NOMO-1 treated with DMSO at 0.1 percent for 48 hours (cell line): ENCODE measurements at regions not wholly inside any gene's neighbourhood (a gene's known extent, or its start where the extent isn't known, plus 50 kb on each side); places are given as distances from the start of the nearest gene placed in this dataset.

Experiments
- DNase-seq: peaks from one replicate; lab custom pipeline; 2025; ENCODE audit not compliant: unreplicated experiment; lab: John Stamatoyannopoulos, UW

DNA sequence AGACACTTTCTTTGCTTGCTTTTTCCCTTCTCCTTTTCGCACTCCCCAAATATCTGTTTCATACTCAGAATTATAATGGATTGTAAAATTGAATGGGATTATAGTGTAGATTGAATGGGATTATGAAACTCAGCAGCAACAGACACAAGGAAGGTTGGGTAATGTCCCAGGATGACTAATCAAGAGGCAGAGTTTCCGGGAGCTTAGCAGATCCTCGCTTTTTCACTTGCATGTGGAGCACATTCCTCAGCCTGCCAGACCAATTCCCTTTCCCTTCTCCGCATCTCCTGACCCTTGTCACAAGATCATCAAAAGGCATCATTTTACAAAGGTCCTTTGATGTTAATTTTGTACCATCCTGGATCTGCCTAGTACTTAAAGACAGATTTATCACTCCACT lies 55.1 kb upstream of the SLC1A1 start:
- no peak for DNase-seq

DNA sequence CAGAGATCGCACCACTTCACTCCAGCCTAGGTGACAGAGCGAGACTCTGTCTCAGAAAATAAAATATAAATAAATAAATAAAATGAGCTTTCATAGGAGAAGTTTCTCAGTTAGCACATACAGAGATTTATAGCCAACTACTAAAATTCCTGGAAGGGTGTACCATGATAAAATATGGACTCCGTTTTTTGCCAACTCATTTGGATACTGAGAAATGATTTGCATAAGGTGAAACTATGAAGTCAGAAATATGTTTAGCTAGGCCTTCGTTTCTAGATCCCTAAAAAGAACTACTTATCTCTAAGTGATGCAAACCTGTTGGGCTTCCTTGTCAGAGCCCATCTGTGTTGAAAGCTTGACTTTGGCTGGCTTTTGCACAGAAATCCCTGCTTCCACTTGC lies 56.9 kb upstream of the SLC1A1 start:
- DNase-seq: no peak

DNA sequence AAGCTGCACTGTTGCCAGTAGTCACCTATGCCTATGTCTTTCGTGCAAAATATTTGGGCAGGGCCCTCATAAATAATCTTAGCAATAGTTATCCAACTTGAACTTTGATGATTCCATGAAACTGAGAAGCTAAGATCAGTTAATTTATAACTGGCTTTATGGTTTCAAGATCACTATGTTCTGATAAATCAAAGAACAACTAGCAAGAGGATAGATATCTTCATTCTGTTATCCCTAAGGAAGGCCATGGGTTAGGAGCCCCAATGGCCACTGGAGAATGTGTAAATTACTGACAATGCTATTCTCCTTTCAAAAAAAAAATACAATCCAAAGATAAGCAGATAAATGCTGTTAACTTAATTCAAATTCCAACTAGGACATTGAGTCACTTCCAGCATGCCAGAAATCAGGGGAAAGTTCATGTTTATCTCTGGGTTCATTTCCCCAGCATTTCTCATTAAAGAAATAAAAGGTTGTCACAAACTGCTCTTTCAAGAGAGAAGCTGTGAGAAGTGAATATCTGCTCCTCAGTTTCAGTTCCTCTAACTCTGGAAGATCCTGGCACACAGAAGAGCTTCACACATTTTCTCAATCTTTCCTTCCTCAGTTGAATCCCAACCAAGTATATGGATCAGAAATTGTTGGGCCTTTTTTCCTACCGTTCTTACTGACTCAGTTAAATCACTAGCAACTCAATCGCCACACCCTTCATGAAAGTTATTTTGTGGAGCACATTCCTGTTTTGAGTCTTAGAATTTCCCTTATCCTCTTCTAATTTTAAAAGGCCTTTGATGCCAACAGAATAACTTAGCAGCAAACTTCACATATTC lies 59.6 kb upstream of the SLC1A1 start:
- peak; percentile 60 for DNase-seq

DNA sequence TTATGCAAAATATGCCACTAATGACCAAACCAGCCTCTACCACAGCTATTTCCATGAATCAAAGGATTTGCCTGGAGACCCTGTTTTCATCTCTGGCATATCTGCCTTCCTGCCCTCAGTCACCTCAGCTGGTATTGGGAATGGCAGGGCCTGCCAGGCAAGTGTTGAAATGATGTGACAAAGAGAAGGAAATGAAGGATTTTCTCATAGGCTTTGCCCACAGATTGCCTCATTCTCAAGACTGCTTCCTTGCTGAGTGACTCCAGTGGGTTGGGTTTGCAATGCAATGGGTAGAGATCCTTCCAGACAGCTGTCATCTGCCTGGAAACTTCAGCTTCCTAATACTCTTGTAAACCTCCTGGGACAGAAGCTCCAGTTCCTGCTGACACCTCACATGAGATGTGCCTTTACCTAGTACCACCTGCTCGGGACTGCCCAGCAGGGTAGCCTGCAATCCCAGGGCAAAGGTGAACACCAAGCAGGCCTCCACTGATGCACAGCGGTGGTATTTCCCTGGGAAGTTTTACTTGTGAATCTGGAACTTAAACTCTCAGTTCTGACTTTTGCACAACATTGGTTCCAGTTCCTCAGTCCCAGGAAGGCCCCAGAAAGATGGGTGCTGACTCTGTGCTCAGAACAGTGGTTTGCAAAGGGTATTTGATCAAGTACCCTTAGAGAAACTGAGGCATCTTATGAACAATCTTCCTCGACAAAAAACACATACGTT lies 64.8 kb upstream of the SLC1A1 start:
- no peak for DNase-seq

DNA sequence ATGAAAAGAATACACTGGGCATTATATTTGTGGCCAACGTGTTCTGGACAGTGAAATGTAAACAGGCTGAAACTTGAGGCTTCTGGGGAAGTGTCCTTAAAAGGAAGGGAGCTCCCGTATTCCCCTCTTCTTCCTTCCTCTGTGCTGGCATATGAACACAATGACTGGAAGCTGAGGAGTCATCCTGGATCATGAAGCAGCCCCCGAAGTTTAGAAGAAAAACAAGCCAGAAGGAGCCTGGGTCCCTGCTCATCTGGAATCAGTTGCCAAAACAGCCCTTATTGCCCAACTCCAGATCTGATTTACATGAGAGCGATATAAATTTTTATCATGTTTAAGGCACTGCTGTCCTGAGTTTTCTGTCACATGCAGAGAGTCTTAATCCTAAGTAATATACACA lies 65.4 kb upstream of the SLC1A1 start:
- no peak for DNase-seq

DNA sequence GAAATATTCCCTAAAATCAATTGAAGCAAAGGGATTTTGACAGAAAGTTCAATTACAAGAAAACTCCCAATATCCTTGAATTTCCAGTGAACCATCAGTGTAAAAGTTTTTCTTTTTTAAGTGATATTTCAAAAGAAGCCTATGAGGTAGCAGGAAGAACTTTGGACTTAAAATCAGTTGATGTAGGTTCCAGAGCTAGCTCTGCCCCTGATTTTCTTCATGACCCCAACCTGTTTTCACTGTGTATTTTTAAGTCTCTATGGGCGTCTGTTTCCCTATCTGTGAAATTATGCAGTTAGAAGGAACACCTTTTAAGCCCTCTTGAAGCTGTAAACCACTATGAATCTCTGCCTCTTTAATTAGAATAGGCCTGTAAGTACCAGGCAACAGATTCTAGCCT lies 66.2 kb upstream of the SLC1A1 start:
- DNase-seq: no peak

DNA sequence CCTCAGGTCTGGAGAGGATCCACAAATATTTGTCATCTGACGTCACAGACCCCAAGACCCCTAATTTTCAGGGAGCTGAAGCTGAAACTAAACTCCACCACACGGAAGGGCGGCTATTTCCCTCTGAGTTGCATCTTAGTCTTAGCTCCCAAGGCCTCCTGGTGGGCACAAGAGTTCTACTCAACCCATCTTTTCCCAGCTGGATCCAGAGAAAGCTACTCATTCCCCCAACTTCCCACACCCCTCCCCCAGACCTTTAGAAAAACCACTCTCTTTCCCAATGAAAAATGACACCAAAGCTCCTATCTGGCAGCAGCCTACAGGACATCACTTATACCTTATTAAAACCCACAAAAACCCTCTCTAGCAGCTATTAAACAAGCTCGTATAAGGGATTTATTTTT lies 67.1 kb upstream of the SLC1A1 start:
- DNase-seq: no peak

DNA sequence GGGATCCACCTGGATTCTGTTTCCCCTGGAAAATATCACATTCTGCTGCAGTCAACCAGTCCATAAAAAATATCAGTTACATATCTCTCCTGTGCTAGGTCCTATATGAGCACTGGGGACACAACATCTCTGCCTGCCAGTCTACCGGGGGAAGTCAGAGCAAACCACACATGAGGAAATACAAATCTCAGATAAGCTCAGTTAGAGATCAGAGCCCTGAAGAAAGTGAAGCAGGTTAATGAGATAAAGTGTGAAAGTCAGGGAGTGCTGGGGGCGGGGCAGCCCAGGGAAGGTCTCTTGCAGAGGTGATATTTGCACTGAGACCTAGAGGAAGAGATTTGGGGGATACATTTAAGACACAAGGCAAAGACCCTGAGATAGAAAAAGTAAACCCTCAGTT lies 67.8 kb upstream of the SLC1A1 start:
- DNase-seq: no peak

DNA sequence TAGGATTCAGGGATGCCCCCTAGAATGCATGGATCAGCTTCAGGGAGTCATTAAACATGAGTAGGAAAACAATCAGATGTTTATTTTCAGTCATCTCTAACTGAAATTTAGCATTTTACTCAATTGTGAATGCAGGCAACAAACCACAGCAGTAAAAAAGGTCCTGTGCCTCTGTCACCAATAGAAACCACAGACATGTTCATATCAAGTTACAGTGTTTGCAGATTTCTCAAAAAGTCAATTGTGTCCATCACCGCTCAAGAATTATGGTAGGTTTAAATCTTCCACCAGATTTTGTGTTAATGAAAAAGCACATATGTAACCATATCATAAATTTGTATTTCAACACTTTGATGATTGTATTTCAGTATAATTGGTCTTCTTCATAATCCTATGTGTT lies 68.4 kb upstream of the SLC1A1 start:
- no peak for DNase-seq

DNA sequence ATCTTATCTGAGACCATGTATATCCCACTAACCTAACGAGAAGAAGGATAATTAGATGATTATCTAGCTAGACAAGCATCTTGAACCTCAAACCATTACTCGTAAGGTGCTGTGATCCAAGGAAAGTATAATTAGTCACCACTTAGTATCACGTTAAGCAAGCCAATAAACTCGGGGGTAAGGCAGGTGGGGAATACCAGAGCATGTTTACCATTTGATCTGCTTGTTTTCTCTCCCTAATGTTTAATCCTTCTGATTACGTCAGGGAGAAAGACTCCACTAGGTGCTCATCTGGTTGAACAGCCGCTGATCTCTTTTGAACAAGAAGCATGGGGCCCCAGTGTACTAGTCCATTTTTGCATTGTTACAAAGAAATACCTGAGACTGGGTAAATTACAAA lies 69.9 kb upstream of the SLC1A1 start:
- no peak for DNase-seq

DNA sequence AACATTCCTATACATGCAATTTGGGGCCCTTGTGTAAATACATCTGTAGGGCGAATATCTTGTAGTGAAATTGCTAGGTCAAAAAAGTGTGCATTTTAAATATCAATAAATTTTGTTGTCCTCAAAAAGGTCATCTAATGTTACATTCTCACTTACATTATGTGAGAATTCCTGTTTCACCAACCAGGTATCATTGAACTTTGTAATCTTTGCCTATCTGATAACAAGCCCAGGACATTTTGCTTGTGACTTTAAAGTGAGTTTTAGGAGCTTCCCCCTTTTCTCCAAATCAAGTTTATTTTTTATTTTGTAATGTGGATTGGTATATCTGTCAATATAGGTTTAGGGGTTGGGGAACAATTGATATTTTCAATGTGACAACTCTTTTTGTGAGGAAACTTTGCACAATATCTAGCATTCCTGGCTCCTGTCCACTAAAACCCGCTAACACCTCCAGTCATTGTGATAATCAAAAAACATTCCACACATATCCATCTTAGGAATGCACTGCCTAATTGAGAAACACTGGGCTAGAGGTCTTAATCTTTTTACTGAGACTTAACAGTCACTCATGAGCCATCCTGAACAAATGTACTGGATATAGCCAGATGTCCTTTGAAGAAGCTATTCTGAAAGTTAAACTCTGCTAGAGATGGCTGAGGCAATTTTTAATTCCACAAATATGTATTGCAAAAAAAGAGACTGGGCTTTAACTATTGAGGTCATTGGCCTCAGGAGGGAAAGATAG lies 72.5 kb upstream of the SLC1A1 start:
- no peak for DNase-seq

DNA sequence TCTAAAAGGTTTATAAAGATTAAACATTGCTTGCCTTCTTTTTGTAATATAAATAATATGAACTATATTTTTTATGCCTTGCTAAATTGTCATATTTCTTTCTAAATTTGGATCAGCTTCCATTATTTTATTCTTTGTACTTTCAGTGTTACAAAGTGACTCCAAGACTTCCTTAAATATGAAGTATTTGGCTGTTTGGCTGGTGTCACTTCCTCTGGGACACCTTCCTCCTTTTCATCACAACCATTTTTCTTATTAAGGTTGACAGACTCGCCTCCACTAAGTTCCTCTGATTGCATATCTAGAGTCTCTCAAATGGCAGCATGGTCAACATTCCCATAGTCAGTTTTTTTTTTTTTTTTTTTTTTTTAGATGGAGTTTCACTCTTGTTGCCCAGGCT lies 73.8 kb upstream of the SLC1A1 start:
- DNase-seq: peak; percentile 9

DNA sequence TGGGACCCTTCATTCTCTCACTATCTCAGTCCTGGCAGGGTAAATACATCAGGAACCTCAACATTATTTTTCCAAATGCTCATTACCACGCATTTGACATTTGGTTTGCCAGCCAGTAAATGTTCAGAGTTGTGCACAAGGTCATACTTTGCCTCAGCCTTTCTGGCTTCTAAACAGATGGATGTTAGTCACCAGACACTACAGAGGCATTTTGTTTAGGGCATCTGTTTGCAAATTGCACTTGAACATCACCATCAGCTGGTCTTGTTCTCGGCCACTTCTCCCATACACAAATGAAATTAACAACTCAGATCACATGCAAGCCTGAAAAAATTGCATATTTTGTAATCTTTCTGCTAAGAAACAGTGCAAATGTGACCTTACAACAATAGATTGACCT lies 75.0 kb upstream of the SLC1A1 start:
- no peak for DNase-seq

DNA sequence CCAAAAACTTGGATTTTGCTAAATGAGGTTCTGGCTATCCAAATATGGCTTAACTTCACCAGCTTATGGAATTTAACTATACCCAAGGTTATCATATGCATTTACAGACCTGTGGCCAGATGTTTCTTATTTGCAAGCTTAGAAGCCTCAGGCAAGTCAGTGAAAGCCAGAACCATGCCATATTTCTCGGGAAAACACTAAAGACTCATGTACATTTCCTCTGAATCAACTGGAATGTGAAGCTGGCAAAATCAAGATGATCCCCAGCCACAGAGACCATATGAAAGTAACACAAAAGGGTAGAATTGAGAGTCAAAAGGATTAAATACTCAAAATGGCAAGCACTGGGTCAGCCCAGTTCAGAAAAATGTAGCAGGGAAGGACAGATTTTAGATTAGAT lies 76.4 kb upstream of the SLC1A1 start:
- DNase-seq: no peak

DNA sequence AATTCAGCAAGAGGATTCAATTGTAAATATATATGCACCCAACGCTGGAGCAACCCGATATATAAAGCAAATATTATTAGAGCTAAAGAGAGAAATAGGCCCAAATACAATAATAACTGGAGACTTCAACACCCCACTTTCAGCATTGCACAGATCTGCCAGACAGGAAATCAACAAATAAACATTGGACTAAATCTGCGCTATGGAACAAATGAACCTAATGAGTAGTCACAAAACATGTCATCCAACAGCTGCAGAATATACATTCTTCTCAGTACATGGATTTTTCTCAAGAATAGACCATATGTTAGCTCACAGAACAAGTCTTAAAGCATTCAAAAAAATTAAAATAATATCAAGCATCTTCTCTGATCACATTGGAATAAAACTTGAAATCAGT lies 86.1 kb upstream of the SLC1A1 start:
- no peak for DNase-seq

DNA sequence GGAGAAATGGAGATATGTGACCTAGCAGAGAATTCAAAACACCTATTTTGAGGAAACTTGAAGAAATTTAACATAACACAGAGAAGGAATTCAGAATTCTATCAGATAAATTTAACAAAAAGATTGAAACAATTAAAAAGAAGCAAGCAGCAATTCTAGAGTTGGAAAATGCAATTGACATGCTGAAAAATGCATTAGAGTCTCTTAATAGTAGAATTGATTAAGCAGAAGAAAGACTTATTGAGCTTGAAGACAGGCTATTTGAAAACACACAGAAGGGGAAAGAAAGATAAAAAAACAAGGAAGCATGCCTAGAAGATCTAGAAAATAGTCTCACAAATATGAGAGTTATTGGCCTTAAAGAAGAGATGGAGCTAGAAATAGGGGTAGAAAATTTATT lies 87.8 kb upstream of the SLC1A1 start:
- DNase-seq: no peak

DNA sequence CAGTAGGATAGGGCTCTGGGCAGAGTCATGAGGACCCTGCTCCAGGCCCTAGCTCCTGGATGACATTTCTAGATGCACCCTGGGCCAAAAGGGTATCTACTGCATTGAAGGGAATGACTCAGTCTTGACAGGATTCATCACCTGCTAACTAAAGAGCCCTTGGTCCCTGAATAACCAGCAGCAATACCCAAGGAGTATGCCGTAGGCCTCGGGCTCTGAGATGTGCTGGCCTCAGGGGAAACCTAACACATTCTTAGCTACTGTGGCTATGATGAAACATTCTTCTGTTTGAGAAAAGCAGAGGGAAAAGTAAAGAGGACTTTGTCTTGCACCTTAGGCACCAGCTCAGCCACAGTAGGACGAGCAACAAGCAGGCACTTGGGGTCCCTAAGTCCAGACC lies 89.5 kb upstream of the SLC1A1 start:
- DNase-seq: no peak

DNA sequence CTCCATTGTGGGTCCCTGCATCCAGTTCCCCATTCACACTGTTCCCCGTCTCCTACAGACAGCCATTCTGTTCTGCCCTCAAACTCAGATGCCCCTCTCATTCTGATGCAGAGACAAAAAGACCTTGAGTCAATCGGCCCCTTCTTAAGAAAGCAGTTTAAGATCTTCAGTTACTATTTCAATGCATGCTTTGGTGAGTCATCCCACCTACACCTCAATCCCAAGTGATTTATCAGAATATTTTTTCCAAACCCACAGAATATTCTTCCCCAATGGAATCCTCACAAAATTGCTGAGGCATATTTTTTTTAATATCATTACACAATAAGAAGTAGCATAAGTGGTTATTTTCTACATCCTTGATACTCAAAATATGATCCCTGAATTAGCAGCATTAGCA lies 92.4 kb upstream of the SLC1A1 start:
- no peak for DNase-seq

DNA sequence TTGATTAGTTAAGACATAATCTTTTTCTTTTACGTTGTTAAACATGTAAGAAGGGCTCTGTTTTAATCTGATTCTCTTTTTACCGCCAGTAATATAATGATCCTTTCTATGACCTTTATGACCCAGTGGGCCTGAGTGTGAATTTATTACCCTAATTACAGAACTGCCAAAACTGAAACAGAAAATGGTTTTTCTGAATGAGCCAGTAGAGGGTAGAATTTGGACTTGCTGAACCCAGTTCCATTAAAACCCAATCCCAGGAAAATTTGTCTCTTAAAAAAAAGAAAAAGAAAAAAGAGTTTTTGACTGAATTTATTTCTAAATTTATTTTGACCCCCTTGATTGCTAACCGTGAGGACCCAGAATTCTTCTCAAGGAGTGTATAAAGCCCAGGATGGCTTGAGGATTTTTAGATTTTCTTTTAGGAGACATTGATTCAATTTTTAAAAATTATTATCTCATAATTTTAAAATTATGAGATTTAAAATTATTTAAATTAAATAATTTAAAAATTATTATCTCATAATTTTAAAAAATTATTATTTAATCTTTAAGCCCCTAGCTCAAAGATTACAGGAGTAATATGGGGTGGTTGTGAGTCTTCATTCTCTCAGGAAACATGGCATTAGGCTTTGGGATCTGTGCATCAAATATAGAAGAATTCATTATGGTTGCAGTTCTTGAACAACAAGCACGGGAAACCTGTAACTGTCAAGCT lies 94.1 kb upstream of the GLIS3 start:
- no peak for DNase-seq

DNA sequence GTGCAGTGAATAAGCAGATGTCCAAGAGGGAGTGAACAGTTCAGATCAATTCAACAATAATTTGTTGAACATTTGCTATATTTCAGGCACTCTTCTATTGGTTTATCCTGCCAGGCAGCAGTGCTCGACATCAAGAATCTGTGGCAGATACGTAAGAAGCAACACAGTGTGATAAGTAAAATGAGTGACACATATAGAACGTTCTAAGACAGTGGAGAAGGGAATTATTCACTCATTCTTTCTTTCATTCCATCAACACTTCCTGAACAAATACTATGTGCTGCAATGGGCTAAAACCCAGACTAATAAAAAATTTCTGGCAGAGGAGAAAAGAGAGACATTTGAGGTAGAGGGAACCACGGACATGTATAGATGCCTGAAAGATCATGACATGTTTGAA lies 89.9 kb upstream of the GLIS3 start:
- DNase-seq: no peak

DNA sequence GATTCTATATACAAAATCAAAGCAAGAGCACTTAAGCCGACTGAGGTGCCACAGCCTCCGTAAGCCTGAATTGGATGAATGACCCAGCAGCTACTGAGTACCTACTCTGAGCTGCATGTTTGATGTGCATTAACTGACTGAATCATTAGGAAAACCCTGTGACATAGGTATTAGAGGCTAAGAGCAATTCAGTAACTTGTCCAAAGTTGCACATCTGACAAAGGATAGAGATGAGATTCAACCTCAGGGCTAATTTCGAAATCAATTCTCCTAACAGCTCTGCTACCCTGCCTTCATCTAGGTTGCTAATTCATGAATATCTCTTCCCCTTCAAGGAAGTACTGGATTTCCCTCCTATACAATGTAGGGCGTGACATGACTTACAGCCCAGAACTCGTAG lies 89.1 kb upstream of the GLIS3 start:
- no peak for DNase-seq
